HG02571 (cell line): ENCODE measurements at regions not wholly inside any gene's neighbourhood (a gene's known extent, or its start where the extent isn't known, plus 50 kb on each side); places are given as distances from the start of the nearest gene placed in this dataset.
"Not testable (repeated sequence)": the region's sequence is repeated elsewhere in the genome, so short reads cannot be mapped to it uniquely, and the experiment has no call there.

Source experiments
- ATAC-seq: cut with Tn5 transposase; IDR thresholded peaks from one replicate; pipeline ENCODE4 v1.9.1; 2021; ENCODE audit warnings: mild to moderate bottlenecking, moderate library complexity; ENCODE audit not compliant: unreplicated experiment

GRCh38 chr1:166685891-166686290 is 153.4 kb upstream of the POGK start:
- ATAC-seq: not testable (repeated sequence)

- not testable (repeated sequence) for ATAC-seq
Measured at GRCh38 chr1:166690596-166690995, 148.7 kb upstream of the POGK start.

- ATAC-seq: no peak
Measured at GRCh38 chr1:166691476-166691875, 147.8 kb upstream of the POGK start.

- no peak for ATAC-seq
Measured at GRCh38 chr1:166692346-166692745, 146.9 kb upstream of the POGK start.

- no peak for ATAC-seq
Measured at GRCh38 chr1:166693158-166693557, 146.1 kb upstream of the POGK start.

- ATAC-seq: no peak
Measured at GRCh38 chr1:166693673-166694297, 145.5 kb upstream of the POGK start.

GRCh38 chr1:166695115-166695514 is 144.2 kb upstream of the POGK start:
- ATAC-seq: no peak

GRCh38 chr1:166695834-166696233 is 143.4 kb upstream of the POGK start:
- not testable (repeated sequence) for ATAC-seq

- no peak for ATAC-seq
Measured at GRCh38 chr1:166698771-166699170, 140.5 kb upstream of the POGK start.

GRCh38 chr1:166699613-166700012 is 139.7 kb upstream of the POGK start:
- ATAC-seq: no peak

GRCh38 chr1:166700696-166701095 is 138.6 kb upstream of the POGK start:
- no peak for ATAC-seq

GRCh38 chr1:166701603-166702100 is 137.6 kb upstream of the POGK start:
- no peak for ATAC-seq

GRCh38 chr1:166703141-166703540 is 136.1 kb upstream of the POGK start:
- ATAC-seq: no peak

- ATAC-seq: no peak
Measured at GRCh38 chr1:166703726-166704462, 135.4 kb upstream of the POGK start.

- no peak for ATAC-seq
Measured at GRCh38 chr1:166705376-166706289, 133.6 kb upstream of the POGK start.

- ATAC-seq: no peak
Measured at GRCh38 chr1:166716620-166717019, 122.7 kb upstream of the POGK start.

- no peak for ATAC-seq
Measured at GRCh38 chr1:166721145-166721544, 118.1 kb upstream of the POGK start.

GRCh38 chr1:166730299-166730888 is 108.9 kb upstream of the POGK start:
- ATAC-seq: no peak

- ATAC-seq: no peak
Measured at GRCh38 chr1:166738140-166738539, 101.1 kb upstream of the POGK start.

- ATAC-seq: no peak
Measured at GRCh38 chr1:166738873-166739272, 100.4 kb upstream of the POGK start.

- no peak for ATAC-seq
Measured at GRCh38 chr1:166740668-166741276, 98.5 kb upstream of the POGK start.
